ENCODE measurements at regions not wholly inside any gene's neighbourhood (a gene's known extent, or its start where the extent isn't known, plus 50 kb on each side); places are given as distances from the start of the nearest gene placed in this dataset.
A peak's percentile ranks its signal among the peaks of the same experiment; 100 is the strongest.
"Not testable (repeated sequence)": the region's sequence is repeated elsewhere in the genome, so short reads cannot be mapped to it uniquely, and the experiment has no call there.

- ATAC-seq (ENCODE audit: poor library complexity) (peak; percentile 83), DNase-seq (peak; percentile 77)
- intact Hi-C loops (cut with DNase I): no loop called here
Measured at GRCh38 chr18:10247021-10247741, 207.3 kb upstream of the APCDD1 start.

DNA sequence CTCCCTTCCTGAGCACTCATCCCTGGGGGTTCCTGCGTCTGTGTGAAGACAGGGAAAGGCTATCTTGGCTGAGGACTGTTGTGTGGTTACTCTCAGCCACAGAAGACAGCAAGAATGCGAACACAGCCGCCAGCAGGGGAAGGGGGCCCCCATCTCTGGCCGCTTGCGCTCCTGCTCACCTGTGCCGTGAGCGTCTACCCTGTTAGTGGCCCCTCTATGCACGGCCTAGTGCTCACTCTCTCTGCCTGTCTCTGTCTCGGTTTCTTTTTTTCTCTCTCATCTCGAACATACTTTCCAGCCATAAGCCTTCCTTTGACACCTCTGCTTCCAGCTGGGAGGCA, 206.7 kb upstream of the APCDD1 start:
- DNase-seq (no peak), ATAC-seq (ENCODE audit: poor library complexity) (peak; percentile 2)
- intact Hi-C loops (cut with DNase I): no loop called here

DNA sequence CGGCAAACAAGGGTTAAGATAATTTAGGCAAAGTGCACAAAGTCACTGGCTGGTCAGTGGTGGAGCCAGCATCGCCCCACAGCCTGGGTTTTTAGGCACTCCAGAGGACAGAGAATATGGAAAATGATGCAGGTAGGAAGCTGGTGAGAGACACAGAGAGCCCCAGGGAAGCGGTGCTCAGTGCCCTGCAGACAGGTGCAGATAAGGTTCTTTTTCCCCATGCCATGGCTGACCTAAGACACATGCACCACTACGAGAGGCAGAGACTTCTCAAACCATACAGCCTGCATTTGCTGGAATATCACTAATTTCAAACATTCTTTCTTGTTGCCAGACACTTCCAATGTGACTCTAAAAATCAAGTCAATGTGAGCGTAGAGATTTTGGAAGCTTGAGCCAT, 205.7 kb upstream of the APCDD1 start:
- intact Hi-C loops (cut with DNase I): no loop called here
- ATAC-seq (ENCODE audit: poor library complexity) (no peak), DNase-seq (no peak)

DNA sequence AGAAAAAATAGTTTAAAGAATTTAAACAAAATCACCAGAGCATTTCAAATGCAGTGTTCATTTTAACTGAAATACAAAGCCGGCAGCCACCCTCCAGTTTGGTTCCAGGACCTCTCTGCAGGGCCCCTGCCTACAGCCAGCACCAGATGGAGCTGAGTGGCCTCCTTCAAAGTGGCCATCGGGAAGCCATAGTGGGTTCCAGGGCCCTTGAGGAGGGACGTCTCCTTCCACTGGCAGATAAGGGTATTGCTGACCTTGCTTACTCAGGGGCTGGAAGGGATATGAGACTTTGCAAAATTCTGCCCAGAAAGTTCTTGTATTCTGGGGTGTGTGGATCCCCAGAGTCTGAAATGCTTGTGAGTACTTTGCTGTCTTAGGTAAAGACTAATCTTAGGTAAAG, 205.2 kb upstream of the APCDD1 start:
- DNase-seq: no peak
- intact Hi-C loops (cut with DNase I): no loop called here
- no peak for ATAC-seq (ENCODE audit: poor library complexity)

- DNase-seq (no peak), ATAC-seq (ENCODE audit: poor library complexity) (no peak)
- intact Hi-C loops (cut with DNase I): no loop called here
Measured at GRCh38 chr18:10249801-10250200, 204.6 kb upstream of the APCDD1 start.

GRCh38 chr18:10252494-10252893, 201.9 kb upstream of the APCDD1 start:
- ATAC-seq (ENCODE audit: poor library complexity): no peak
- DNase-seq: no peak
- intact Hi-C loops (cut with DNase I): no loop called here

- intact Hi-C loops (cut with DNase I): no loop called here
- DNase-seq: no peak
- ATAC-seq (ENCODE audit: poor library complexity): no peak
Measured at GRCh38 chr18:10252952-10253705, 201.3 kb upstream of the APCDD1 start.

DNA sequence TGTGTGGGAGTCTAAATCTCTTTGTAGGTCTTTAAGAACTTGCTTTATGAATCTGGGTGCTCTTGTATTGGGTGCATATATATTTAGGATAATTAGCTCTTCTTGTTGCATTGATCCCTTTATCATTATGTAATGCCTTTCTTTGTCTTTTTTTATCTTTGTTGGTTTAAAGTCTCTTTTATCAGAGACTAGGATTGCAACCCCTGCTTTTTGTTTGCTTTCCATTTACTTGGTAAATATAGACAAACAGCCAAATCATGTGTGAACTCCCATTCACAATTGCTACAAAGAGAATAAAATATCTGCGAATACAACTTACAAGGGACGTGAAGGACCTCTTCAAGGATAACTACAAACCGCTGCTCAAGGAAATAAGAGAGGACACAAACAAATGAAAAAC, 198.2 kb upstream of the APCDD1 start:
- ATAC-seq (ENCODE audit: poor library complexity); intact Hi-C loops (cut with DNase I); DNase-seq: not testable (repeated sequence)

- intact Hi-C loops (cut with DNase I): no loop called here
- DNase-seq (no peak), ATAC-seq (ENCODE audit: poor library complexity) (peak; percentile 51)
Measured at GRCh38 chr18:10258836-10259474, 195.5 kb upstream of the APCDD1 start.

- DNase-seq (no peak), ATAC-seq (ENCODE audit: poor library complexity) (no peak)
- intact Hi-C loops (cut with DNase I): no loop called here
Measured at GRCh38 chr18:10259901-10260300, 194.5 kb upstream of the APCDD1 start.

DNA sequence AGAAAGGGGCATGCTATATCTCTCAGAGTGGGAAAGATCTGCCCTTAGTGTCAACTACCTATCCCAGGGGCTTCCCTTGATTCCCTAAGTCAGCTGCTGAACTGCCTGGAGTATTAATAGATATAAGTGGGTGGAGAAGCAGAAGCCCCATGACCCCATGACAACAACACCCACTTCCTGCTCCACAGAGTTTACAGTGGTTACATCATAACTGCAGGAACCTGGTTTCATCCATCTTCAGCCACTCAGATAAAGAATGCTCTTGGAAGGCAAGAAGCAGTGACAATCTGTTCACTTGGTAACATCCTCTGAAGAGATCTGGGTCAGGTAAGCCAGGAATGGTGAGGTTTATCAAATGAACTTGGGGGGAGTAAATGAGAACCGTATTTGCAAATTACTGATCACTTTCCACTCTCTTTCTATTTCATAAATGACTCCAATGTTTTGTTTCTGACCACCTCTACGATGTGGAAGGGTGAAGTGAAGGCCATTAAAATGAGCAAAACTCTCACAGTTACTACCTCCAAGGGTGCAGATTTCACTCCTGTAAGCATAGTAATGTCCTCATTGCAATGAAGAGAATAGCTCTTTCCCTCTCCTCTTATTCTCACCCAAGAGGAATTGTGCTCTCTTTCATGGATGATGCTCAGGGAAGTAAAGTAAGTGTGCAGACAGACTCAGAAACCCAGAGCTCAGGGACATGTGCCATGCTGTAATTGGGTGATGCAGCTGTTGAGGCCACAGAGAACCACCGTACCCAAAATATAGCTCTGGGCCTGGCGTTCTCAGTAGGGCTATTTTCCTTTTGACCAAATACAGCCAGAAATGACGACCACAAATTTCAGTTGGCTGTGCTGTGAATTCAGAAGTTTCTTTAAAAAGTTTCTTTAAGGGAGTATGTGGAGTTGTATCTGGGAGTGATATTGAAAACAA, 192.8 kb upstream of the APCDD1 start:
- ATAC-seq (ENCODE audit: poor library complexity): no peak
- no peak for DNase-seq
- intact Hi-C loops (cut with DNase I): no loop called here

DNA sequence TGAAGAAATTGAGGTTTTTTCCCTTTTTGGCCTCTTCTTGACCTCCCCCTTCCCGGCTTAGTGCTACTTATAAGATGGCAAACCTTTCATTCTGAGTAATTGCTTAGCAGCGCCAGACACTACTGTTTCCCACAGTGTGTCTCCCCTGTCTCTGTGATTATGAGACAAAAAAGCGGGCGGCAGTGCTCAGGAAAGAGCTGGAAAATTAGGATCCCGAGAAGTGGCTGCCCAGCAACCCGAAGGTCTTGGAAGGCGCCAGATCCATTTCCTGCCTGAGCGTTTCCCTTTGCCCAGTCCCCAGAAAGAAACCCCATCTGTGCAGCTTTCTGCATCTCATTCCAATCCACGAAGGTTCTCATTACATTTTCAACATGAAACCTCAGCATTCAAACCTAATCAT, 191.9 kb upstream of the APCDD1 start:
- DNase-seq (no peak), ATAC-seq (ENCODE audit: poor library complexity) (no peak)
- intact Hi-C loops (cut with DNase I): no loop called here

DNA sequence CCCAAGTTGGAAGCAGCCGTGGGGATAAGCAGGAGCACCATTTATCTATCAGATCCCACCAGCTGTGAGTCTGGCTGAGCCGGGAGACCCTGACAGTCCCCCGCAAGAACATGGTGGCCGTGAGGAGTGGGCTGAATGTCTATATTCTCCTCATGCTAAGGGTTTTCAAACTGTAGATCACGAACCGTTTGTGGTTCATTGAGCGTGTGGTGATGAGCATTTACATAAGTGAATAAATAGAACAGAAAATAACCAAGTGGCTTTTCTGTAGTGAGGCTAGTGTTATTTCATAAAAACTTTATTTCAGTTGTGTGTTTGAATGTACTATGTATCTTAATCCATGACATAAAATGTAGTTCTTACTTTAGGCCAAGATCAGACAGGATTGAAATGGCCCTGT, 190.2 kb upstream of the APCDD1 start:
- ATAC-seq (ENCODE audit: poor library complexity): no peak
- intact Hi-C loops (cut with DNase I): no loop called here

GRCh38 chr18:10265560-10266333, 188.7 kb upstream of the APCDD1 start:
- no peak for DNase-seq
- intact Hi-C loops (cut with DNase I): no loop called here
- ATAC-seq (ENCODE audit: poor library complexity): no peak

More for the DNA sequence above, 190.2 kb upstream of the APCDD1 start:
- DNase-seq: no peak

- no peak for ATAC-seq (ENCODE audit: poor library complexity)
- no peak for DNase-seq
- intact Hi-C loops (cut with DNase I): no loop called here
Measured at GRCh38 chr18:10266334-10266590, 188.2 kb upstream of the APCDD1 start.

DNA sequence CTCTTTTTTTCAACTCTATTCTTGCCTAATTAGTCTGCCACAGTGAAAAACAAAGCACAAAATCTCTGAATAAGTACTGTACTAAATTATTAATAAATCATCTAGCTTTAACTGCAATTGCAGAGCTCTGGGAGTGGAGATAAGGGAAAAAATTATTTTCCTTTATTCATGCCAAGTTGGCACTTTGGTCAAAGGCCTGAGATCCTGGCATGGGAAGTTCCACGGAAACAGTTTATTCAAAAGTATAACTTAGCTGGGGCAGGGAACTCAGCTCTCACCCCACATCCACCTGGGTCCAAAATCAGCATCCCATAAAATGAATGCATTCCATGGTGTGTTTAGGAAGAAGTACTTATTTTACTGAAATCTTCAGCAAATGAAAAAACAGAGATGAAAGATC, 185.2 kb upstream of the APCDD1 start:
- intact Hi-C loops (cut with DNase I): no loop called here

GRCh38 chr18:10270151-10270571, 184.3 kb upstream of the APCDD1 start:
- intact Hi-C loops (cut with DNase I): no loop called here
- DNase-seq (no peak), ATAC-seq (ENCODE audit: poor library complexity) (peak; percentile 76)

More for the DNA sequence above, 185.2 kb upstream of the APCDD1 start:
- DNase-seq (no peak), ATAC-seq (ENCODE audit: poor library complexity) (no peak)

- no peak for ATAC-seq (ENCODE audit: poor library complexity)
Measured at GRCh38 chr18:10271481-10271880, 183.0 kb upstream of the APCDD1 start.

More at GRCh38 chr18:10271481-10271880, 183.0 kb upstream of the APCDD1 start:
- intact Hi-C loops (cut with DNase I): no loop called here
- no peak for DNase-seq

Data from Right ventricle myocardium superior (tissue), 1 donor.